MM.1S (cell line): ENCODE measurements at regions not wholly inside any gene's neighbourhood (a gene's known extent, or its start where the extent isn't known, plus 50 kb on each side); places are given as distances from the start of the nearest gene placed in this dataset.

Source experiments
- DNase-seq: peaks from one replicate; pipeline ENCODE4 v3.0.0-alpha.2; 2015
- H2AFZ ChIP-seq: fragments of 300-600 bp; sonication (generic); 2 replicates; pipeline ENCODE4 v1.6.0; 2016; ENCODE audit warnings: antibody characterized with exemption, low read length
- H3F3A ChIP-seq: fragments of 300-600 bp; sonication (generic); 2 replicates; pipeline ENCODE4 v1.6.1; 2016; ENCODE audit warnings: mild to moderate bottlenecking, antibody characterized with exemption, low read length, moderate library complexity, mixed read lengths; ENCODE audit not compliant: insufficient read depth
- H3K27ac ChIP-seq: fragments of 300-600 bp; sonication (generic); 2 replicates; pipeline ENCODE4 v1.5.1; 2016; ENCODE audit warnings: mild to moderate bottlenecking, low read length
- H3K27me3 ChIP-seq: fragments of 300-600 bp; sonication (generic); replicated peaks from 2 replicates; pipeline ENCODE4 v1.6.0; 2016; ENCODE audit warnings: low read length; ENCODE audit not compliant: insufficient read depth
- H3K36me3 ChIP-seq: fragments of 300-600 bp; sonication (generic); replicated peaks from 2 replicates; pipeline ENCODE4 v1.6.1; 2016; ENCODE audit warnings: mild to moderate bottlenecking, low read length, mixed read lengths; ENCODE audit not compliant: insufficient read depth
- H3K4me1 ChIP-seq: fragments of 300-600 bp; sonication (generic); 2 replicates; pipeline ENCODE4 v1.6.1; 2016; ENCODE audit warnings: low read length, mixed read lengths
- H3K4me2 ChIP-seq: fragments of 300-600 bp; sonication (generic); 2 replicates; pipeline ENCODE4 v1.6.0; 2016; ENCODE audit warnings: low read depth, low read length
- H3K4me3 ChIP-seq: fragments of 300-600 bp; sonication (generic); 2 replicates; pipeline ENCODE4 v1.5.1; 2016; ENCODE audit warnings: low read length, mixed read lengths
- H3K79me2 ChIP-seq: fragments of 300-600 bp; sonication (generic); 2 replicates; pipeline ENCODE4 v1.6.1; 2016; ENCODE audit warnings: mixed run types, low read length, mixed read lengths
- H3K9ac ChIP-seq: fragments of 300-600 bp; sonication (generic); 2 replicates; pipeline ENCODE4 v1.6.1; 2016; ENCODE audit warnings: low read length, mixed read lengths
- H3K9me2 ChIP-seq: fragments of 300-600 bp; sonication (generic); replicated peaks from 2 replicates; pipeline ENCODE4 v1.6.1; 2016; ENCODE audit warnings: mild to moderate bottlenecking, low read length, mixed read lengths; ENCODE audit not compliant: insufficient read depth
- H3K9me3 ChIP-seq: fragments of 300-600 bp; sonication (generic); replicated peaks from 2 replicates; pipeline ENCODE4 v1.6.1; 2016; ENCODE audit warnings: mild to moderate bottlenecking, low read length, mixed read lengths; ENCODE audit not compliant: insufficient read depth
- H4K20me1 ChIP-seq: fragments of 300-600 bp; sonication (generic); 2 replicates; pipeline ENCODE4 v1.6.1; 2016; ENCODE audit warnings: mild to moderate bottlenecking, low read length, moderate library complexity, mixed read lengths; ENCODE audit not compliant: insufficient read depth
- EZH2 ChIP-seq: fragments of 300-600 bp; sonication (generic); optimal IDR thresholded peaks from 2 replicates; pipeline ENCODE3; 2017; ENCODE audit warnings: low read depth, mild to moderate bottlenecking, antibody characterized with exemption, low read length, mixed read lengths
- EZH2phosphoT487 ChIP-seq: fragments of 300-600 bp; sonication (generic); IDR thresholded peaks from 2 replicates; pipeline ENCODE4 v1.6.1; 2018; ENCODE audit warnings: antibody characterized with exemption, low read length
- TF ChIP-seq, protein P1 (sequence below): fragments of 300-600 bp; sonication (generic); IDR thresholded peaks from 2 replicates; pipeline ENCODE4 v1.5.1; 2016; ENCODE audit warnings: antibody characterized with exemption, low read length, mixed read lengths

DNA sequence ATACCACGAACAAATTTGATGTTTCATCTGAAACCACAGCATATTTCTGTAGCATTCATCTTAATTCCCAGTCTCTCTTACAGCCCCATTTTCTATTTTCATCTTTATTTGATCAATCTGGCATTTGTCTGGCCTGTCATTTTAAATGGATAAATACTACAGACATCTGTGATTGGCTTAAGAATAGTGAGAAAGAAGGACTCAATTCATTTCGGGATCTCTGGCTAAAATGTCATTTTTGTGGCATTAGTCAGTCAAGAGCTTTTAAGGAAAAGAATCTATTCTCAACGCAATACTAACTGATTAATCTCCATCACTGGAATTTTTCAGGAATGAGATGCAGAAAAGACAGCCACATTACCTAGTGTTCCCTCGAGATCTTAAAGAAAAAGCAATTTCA lies 585.9 kb downstream of the IRS1 start:
- Histone ChIP-seq H3K9ac (no peak overlapping the region), H3K27me3 (no peaks in the 10 kb centered on the region), H3K4me3 (no peak overlapping the region), H3K4me2 (no peak overlapping the region), H2AFZ (no peak overlapping the region), H3F3A (no peaks in the 10 kb centered on the region), H3K36me3 (no peaks in the 10 kb centered on the region), H4K20me1 (no peaks in the 10 kb centered on the region), H3K79me2 (no peaks in the 10 kb centered on the region), H3K9me3 (no peaks in the 10 kb centered on the region), H3K4me1 (no peaks in the 10 kb centered on the region), H3K27ac (no peak overlapping the region), H3K9me2 (no peaks in the 10 kb centered on the region)
- TF ChIP-seq, protein P1, sequence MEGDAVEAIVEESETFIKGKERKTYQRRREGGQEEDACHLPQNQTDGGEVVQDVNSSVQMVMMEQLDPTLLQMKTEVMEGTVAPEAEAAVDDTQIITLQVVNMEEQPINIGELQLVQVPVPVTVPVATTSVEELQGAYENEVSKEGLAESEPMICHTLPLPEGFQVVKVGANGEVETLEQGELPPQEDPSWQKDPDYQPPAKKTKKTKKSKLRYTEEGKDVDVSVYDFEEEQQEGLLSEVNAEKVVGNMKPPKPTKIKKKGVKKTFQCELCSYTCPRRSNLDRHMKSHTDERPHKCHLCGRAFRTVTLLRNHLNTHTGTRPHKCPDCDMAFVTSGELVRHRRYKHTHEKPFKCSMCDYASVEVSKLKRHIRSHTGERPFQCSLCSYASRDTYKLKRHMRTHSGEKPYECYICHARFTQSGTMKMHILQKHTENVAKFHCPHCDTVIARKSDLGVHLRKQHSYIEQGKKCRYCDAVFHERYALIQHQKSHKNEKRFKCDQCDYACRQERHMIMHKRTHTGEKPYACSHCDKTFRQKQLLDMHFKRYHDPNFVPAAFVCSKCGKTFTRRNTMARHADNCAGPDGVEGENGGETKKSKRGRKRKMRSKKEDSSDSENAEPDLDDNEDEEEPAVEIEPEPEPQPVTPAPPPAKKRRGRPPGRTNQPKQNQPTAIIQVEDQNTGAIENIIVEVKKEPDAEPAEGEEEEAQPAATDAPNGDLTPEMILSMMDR = no peak
- TF ChIP-seq EZH2 = no peak
- no peak for TF ChIP-seq EZH2phosphoT487
- no peak for DNase-seq

DNA sequence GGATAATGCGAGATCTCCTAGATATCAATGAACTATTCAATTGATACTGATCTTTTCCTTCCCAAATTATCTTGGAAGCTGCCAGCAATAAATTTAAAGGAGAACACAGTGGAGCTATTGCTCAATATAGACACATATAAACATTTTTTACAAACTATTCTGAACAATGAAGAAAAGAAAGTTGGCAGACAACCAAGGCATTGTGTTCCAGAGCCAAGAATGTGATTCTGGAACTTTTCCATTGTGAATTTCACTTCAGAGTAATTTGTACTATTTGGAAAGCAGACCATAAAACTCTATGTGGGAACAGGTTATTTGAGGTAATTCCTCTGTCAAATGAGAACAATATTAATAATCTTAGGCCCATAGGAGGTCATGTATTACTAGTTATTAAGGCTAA lies 588.2 kb downstream of the IRS1 start:
- Histone ChIP-seq H3K9me3 (no peaks in the 10 kb centered on the region), H3K4me3 (no peak overlapping the region), H3K36me3 (no peaks in the 10 kb centered on the region), H3F3A (no peaks in the 10 kb centered on the region), H3K79me2 (no peaks in the 10 kb centered on the region), H4K20me1 (no peaks in the 10 kb centered on the region), H3K4me1 (no peaks in the 10 kb centered on the region), H3K27ac (no peak overlapping the region), H3K4me2 (no peak overlapping the region), H3K9ac (no peak overlapping the region), H2AFZ (no peak overlapping the region), H3K9me2 (no peaks in the 10 kb centered on the region), H3K27me3 (no peaks in the 10 kb centered on the region)
- DNase-seq = no peak
- TF ChIP-seq, protein P1 = no peak
- no peak for TF ChIP-seq EZH2
- TF ChIP-seq EZH2phosphoT487 = no peak

GRCh38 chr2:226208726-226209125 lies 590.9 kb downstream of the IRS1 start:
- Histone ChIP-seq H3K27ac (no peak overlapping the region), H3K9ac (no peak overlapping the region), H2AFZ (no peak overlapping the region)

More at GRCh38 chr2:226208726-226209125, 590.9 kb downstream of the IRS1 start:
- Histone ChIP-seq H3K4me3 (no peak overlapping the region), H4K20me1 (no peaks in the 10 kb centered on the region), H3K9me3 (no peaks in the 10 kb centered on the region), H3F3A (no peaks in the 10 kb centered on the region), H3K27me3 (no peaks in the 10 kb centered on the region), H3K4me2 (no peak overlapping the region), H3K4me1 (no peaks in the 10 kb centered on the region), H3K79me2 (no peaks in the 10 kb centered on the region), H3K9me2 (no peaks in the 10 kb centered on the region), H3K36me3 (no peaks in the 10 kb centered on the region)
- TF ChIP-seq EZH2phosphoT487 (no peak), EZH2 (no peak)
- TF ChIP-seq, protein P1 = no peak
- no peak for DNase-seq
